HCT116 (cell line): ENCODE measurements at regions not wholly inside any gene's neighbourhood (a gene's known extent, or its start where the extent isn't known, plus 50 kb on each side); places are given as distances from the start of the nearest gene placed in this dataset.

Experiments
- ATAC-seq: fragments of 200-7000 bp; cut with Tn5 transposase; 2 replicates; pipeline ENCODE4 v1.9.1; 2020; ENCODE audit warnings: mild to moderate bottlenecking, moderate library complexity
- BruUV-seq: library from RNA; stranded (reverse); fragments of 400-500 nt; replicated peaks from 2 replicates; lab custom pipeline; 2021; lab: Mats Ljungman, UMichigan
- CTCF ChIA-PET: fragments of 300-600 bp; sonication (Branson Sonifier 250); formaldehyde crosslinking; loops from one replicate; lab custom pipeline; 2021; ENCODE audit warnings: antibody characterized with exemption; lab: Charles Lee
- POLR2A ChIA-PET: fragments of 300-600, 350-600 bp; sonication (Branson Sonifier 250); formaldehyde crosslinking; loops from one replicate; lab custom pipeline; 2021; ENCODE audit warnings: antibody characterized with exemption; lab: Charles Lee
- RAD21 ChIA-PET, 2 experiments: fragments of 300-600 bp; sonication (Branson Sonifier 250); formaldehyde crosslinking; loops; one replicate each; lab custom pipeline; 2023; ENCODE audit warnings: low total read pairs in 2 of 2; ENCODE audit not compliant: uncharacterized antibody in 2 of 2, unreplicated experiment in 2 of 2, low non-redundant PET in 1 of 2; lab: Charles Lee
- DNase-seq: peaks from one replicate; pipeline ENCODE4 v3.0.0-alpha.2; 2010; ENCODE audit warnings: low read depth, low spot score
- H2AFZ ChIP-seq: fragments of 200-600 bp; shearing (Covaris generic), sonication (generic); 2 replicates; pipeline ENCODE4 v1.6.1; 2017; ENCODE audit warnings: low read depth, mixed run types, mixed read lengths, antibody characterized with exemption, low read length; ENCODE audit not compliant: poor library complexity, severe bottlenecking
- H3K27ac ChIP-seq: 2 replicates; pipeline ENCODE4 v1.5.1; 2012; ENCODE audit warnings: low read depth, low read length
- H3K27me3 ChIP-seq: fragments of 200-600 bp; sonication (generic); 2 replicates; pipeline ENCODE4 v1.6.1; 2016; ENCODE audit warnings: mixed run types, low read length, mixed read lengths; ENCODE audit not compliant: insufficient read depth
- H3K36me3 ChIP-seq, 2 experiments: fragments of 200-500 bp in 1 of 2; fragments of 200-600 bp in 1 of 2; sonication (Bioruptor generic) in 1 of 2; sonication (generic) in 1 of 2; 2 replicates each; pipeline versions ENCODE4 v1.5.1 to v1.6.1; 2014 to 2016; ENCODE audit warnings: low read length in 2 of 2, inconsistent platforms in 1 of 2, mixed read lengths in 1 of 2, mixed run types in 1 of 2; ENCODE audit not compliant: insufficient read depth in 2 of 2, control insufficient read depth in 1 of 2
- H3K4me1 ChIP-seq, 2 experiments: fragments of 200-600 bp in 1 of 2; sonication (generic) in 1 of 2; 2 replicates each; pipeline versions ENCODE4 v1.5.1 to v1.6.1; 2012 to 2017; ENCODE audit warnings: low read length in 2 of 2, inconsistent platforms in 1 of 2, mild to moderate bottlenecking in 1 of 2, mixed read lengths in 1 of 2, mixed run types in 1 of 2, moderate library complexity in 1 of 2; ENCODE audit not compliant: insufficient read depth in 2 of 2, control insufficient read depth in 1 of 2
- H3K4me2 ChIP-seq: fragments of 200-600 bp; sonication (generic); 2 replicates; pipeline ENCODE4 v1.6.1; 2017; ENCODE audit warnings: mixed run types, low read length, mixed read lengths
- H3K4me3 ChIP-seq, 2 experiments: fragments of 200-600 bp in 1 of 2; sonication (generic) in 1 of 2; replicated peaks in 1 of 2; 2 replicates each; pipeline ENCODE4 v1.5.1; 2011 to 2016; ENCODE audit warnings: low read length in 2 of 2, control low read depth in 1 of 2, low read depth in 1 of 2, mild to moderate bottlenecking in 1 of 2, mixed read lengths in 1 of 2, mixed run types in 1 of 2
- H3K79me2 ChIP-seq: fragments of 200-600 bp; sonication (generic); 2 replicates; pipeline ENCODE4 v1.6.1; 2017; ENCODE audit warnings: mild to moderate bottlenecking, mixed run types, low read length, moderate library complexity, mixed read lengths; ENCODE audit not compliant: insufficient read depth
- H3K9ac ChIP-seq: fragments of 200-600 bp; sonication (generic); 2 replicates; pipeline ENCODE4 v1.6.1; 2016; ENCODE audit warnings: low read length, mixed read lengths
- H3K9me2 ChIP-seq: fragments of 200-600 bp; sonication (generic), shearing (Covaris generic); 2 replicates; pipeline ENCODE4 v1.6.1; 2017; ENCODE audit warnings: mixed run types, mild to moderate bottlenecking, moderate library complexity; ENCODE audit not compliant: insufficient read depth
- H3K9me3 ChIP-seq, 2 experiments: fragments of 200-500 bp in 1 of 2; fragments of 200-600 bp in 1 of 2; sonication (Bioruptor generic) in 1 of 2; sonication (generic) in 1 of 2; 2 replicates each; pipeline ENCODE4 v1.6.1; 2014 to 2017; ENCODE audit warnings: low read length in 2 of 2, mixed read lengths in 2 of 2, inconsistent platforms in 1 of 2, low read depth in 1 of 2, mild to moderate bottlenecking in 1 of 2, mixed run types in 1 of 2, moderate library complexity in 1 of 2; ENCODE audit not compliant: control insufficient read depth in 1 of 2, insufficient read depth in 1 of 2
- H4K20me1 ChIP-seq: fragments of 200-600 bp; sonication (generic), shearing (Covaris generic); 2 replicates; pipeline ENCODE4 v1.6.1; 2017; ENCODE audit warnings: mixed run types, mild to moderate bottlenecking, moderate library complexity; ENCODE audit not compliant: insufficient read depth
- CBX3 ChIP-seq: IDR thresholded peaks from 2 replicates; pipeline ENCODE4 v1.6.1; 2012; ENCODE audit warnings: low read depth
- CEBPB ChIP-seq: IDR thresholded peaks from 2 replicates; pipeline ENCODE4 v1.6.1; 2012; ENCODE audit warnings: low read depth
- EGR1 ChIP-seq: IDR thresholded peaks from 2 replicates; pipeline ENCODE4 v1.6.1; 2012; ENCODE audit warnings: low read depth
- ELF1 ChIP-seq: IDR thresholded peaks from 2 replicates; pipeline ENCODE4 v1.6.1; 2012; ENCODE audit warnings: low read depth, borderline replicate concordance
- EZH2 ChIP-seq: fragments of 200-600 bp; sonication (generic); IDR thresholded peaks from 2 replicates; pipeline ENCODE4 v1.6.1; 2017; ENCODE audit warnings: antibody characterized with exemption, mixed run types
- EZH2phosphoT487 ChIP-seq: fragments of 200-600 bp; IDR thresholded peaks from 2 replicates; pipeline ENCODE4 v1.6.1; 2018; ENCODE audit warnings: antibody characterized with exemption, borderline replicate concordance
- FOSL1 ChIP-seq: IDR thresholded peaks from 2 replicates; pipeline ENCODE4 v1.6.1; 2012; ENCODE audit warnings: low read depth
- JUND ChIP-seq: IDR thresholded peaks from 2 replicates; pipeline ENCODE4 v1.6.1; 2012
- POLR2A ChIP-seq: IDR thresholded peaks from 2 replicates; pipeline ENCODE4 v1.7.0; 2011; ENCODE audit warnings: borderline replicate concordance; ENCODE audit not compliant: insufficient read depth, insufficient read length; ENCODE audit errors: extremely low read depth
- POLR2AphosphoS5 ChIP-seq: IDR thresholded peaks from 2 replicates; pipeline ENCODE4 v1.6.1; 2011; ENCODE audit warnings: mild to moderate bottlenecking, low read depth, low read length, moderate library complexity
- RAD21 ChIP-seq: IDR thresholded peaks from 2 replicates; pipeline ENCODE4 v1.6.1; 2012; ENCODE audit warnings: low read depth, mild to moderate bottlenecking
- SIN3A ChIP-seq: IDR thresholded peaks from 2 replicates; pipeline ENCODE4 v1.6.1; 2012; ENCODE audit warnings: low read depth
- SP1 ChIP-seq: IDR thresholded peaks from 2 replicates; pipeline ENCODE4 v1.6.1; 2012; ENCODE audit warnings: low read depth
- SRF ChIP-seq: IDR thresholded peaks from 2 replicates; pipeline ENCODE4 v1.6.1; 2012; ENCODE audit warnings: low read depth
- TCF7L2 ChIP-seq: IDR thresholded peaks from 2 replicates; pipeline ENCODE4 v1.7.0; 2011; ENCODE audit warnings: borderline replicate concordance, inconsistent platforms; ENCODE audit not compliant: insufficient read depth, insufficient read length; ENCODE audit errors: extremely low read depth
- YY1 ChIP-seq: IDR thresholded peaks from 2 replicates; pipeline ENCODE4 v1.6.1; 2011; ENCODE audit warnings: low read length, low read depth, moderate library complexity, mild to moderate bottlenecking; ENCODE audit not compliant: insufficient replicate concordance; ENCODE audit errors: extremely low read depth
- ZFX ChIP-seq: fragments of 450-650 bp; IDR thresholded peaks from 2 replicates; pipeline ENCODE4 v1.6.1; 2017
- ZNF274 ChIP-seq: fragments of 200-500 bp; sonication (Bioruptor generic); IDR thresholded peaks from 2 replicates; pipeline ENCODE4 v1.6.1; 2014; ENCODE audit warnings: mild to moderate bottlenecking, low read depth, low read length, inconsistent platforms
- intact Hi-C: fragments of 100-400 bp; cut with micrococcal nuclease; formaldehyde crosslinking; loops from 2 replicates; pipeline ENCODE4 v1.10.0; 2022
- TF ChIP-seq, protein P1 (sequence below): IDR thresholded peaks from 2 replicates; pipeline ENCODE4 v1.6.1; 2011; ENCODE audit warnings: mild to moderate bottlenecking, low read length, moderate library complexity; ENCODE audit not compliant: insufficient replicate concordance; ENCODE audit errors: extremely low read depth
- TF ChIP-seq, protein P2 (sequence below): IDR thresholded peaks from 2 replicates; pipeline ENCODE4 v1.6.1; 2012
- TF ChIP-seq, protein P3 (sequence below): IDR thresholded peaks from 2 replicates; pipeline ENCODE4 v1.6.1; 2012
- TF ChIP-seq, protein P4 (sequence below), 3 experiments: fragments of 200-600 bp in 1 of 3; sonication (generic) in 1 of 3; IDR thresholded peaks in 2 of 3; conservative IDR thresholded peaks in 1 of 3; 2 replicates each; pipeline ENCODE4 v1.5.1; 2012 to 2017; ENCODE audit warnings: low read depth in 2 of 3, low read length in 2 of 3, antibody characterized with exemption in 1 of 3, borderline replicate concordance in 1 of 3, control low read depth in 1 of 3, mild to moderate bottlenecking in 1 of 3, mixed read lengths in 1 of 3, mixed run types in 1 of 3, moderate library complexity in 1 of 3; ENCODE audit not compliant: insufficient read depth in 1 of 3

DNA sequence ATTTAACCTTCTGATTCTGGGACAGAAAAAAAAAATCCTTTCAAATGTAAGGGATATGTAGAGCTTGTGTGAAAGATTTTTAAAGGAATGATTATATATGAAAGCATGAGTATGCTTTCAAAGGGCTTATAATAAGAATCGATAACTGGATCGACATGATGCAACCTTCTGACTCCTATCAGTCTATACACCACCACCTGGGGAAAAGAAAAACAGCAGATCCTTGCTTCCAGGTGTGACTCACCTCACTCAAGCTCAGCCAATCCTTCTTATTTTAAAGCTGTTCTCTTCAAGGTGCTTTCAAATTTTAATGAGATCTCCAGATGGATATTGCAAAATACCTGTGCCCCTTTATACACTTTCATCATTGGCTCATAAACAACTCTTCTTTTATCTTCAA, 102.1 kb upstream of the EDNRA start:
- POLR2A ChIA-PET, result interaction anchor here (1.0 to 2.0 kb wide), 5 partner anchors 8 to 85 kb away, joined by 3 to 12 read pairs (median 4); no protein-coding TSS in a partner anchor
- CTCF ChIA-PET, result interaction anchor here (0.8 to 1.9 kb wide), 5 partner anchors 12 to 488 kb away, joined by 3 to 13 read pairs (median 4); no protein-coding TSS in a partner anchor
- TF ChIP-seq, protein P1, sequence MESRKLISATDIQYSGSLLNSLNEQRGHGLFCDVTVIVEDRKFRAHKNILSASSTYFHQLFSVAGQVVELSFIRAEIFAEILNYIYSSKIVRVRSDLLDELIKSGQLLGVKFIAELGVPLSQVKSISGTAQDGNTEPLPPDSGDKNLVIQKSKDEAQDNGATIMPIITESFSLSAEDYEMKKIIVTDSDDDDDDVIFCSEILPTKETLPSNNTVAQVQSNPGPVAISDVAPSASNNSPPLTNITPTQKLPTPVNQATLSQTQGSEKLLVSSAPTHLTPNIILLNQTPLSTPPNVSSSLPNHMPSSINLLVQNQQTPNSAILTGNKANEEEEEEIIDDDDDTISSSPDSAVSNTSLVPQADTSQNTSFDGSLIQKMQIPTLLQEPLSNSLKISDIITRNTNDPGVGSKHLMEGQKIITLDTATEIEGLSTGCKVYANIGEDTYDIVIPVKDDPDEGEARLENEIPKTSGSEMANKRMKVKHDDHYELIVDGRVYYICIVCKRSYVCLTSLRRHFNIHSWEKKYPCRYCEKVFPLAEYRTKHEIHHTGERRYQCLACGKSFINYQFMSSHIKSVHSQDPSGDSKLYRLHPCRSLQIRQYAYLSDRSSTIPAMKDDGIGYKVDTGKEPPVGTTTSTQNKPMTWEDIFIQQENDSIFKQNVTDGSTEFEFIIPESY, result no peak
- TF ChIP-seq EZH2phosphoT487, result no peak
- peak; percentile 92 for TF ChIP-seq CEBPB
- no peak for TF ChIP-seq ZFX
- peak; percentile 84; the same call in 1 of the 2 replicates for TF ChIP-seq CBX3
- TF ChIP-seq POLR2A, result no peak
- TF ChIP-seq, protein P2, sequence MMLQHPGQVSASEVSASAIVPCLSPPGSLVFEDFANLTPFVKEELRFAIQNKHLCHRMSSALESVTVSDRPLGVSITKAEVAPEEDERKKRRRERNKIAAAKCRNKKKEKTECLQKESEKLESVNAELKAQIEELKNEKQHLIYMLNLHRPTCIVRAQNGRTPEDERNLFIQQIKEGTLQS, result peak; percentile 80
- TF ChIP-seq, protein P3, sequence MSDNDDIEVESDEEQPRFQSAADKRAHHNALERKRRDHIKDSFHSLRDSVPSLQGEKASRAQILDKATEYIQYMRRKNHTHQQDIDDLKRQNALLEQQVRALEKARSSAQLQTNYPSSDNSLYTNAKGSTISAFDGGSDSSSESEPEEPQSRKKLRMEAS, result peak; percentile 43; the same call in 1 of the 2 replicates
- TF ChIP-seq ZNF274, result no peak
- 0 out of 2 replicates have a peak, but pooled peaks have one; percentile 30 for TF ChIP-seq SRF
- TF ChIP-seq EGR1, result no peak
- TF ChIP-seq JUND, result peak; percentile 61; the same call in 1 of the 2 replicates
- TF ChIP-seq, protein P4, sequence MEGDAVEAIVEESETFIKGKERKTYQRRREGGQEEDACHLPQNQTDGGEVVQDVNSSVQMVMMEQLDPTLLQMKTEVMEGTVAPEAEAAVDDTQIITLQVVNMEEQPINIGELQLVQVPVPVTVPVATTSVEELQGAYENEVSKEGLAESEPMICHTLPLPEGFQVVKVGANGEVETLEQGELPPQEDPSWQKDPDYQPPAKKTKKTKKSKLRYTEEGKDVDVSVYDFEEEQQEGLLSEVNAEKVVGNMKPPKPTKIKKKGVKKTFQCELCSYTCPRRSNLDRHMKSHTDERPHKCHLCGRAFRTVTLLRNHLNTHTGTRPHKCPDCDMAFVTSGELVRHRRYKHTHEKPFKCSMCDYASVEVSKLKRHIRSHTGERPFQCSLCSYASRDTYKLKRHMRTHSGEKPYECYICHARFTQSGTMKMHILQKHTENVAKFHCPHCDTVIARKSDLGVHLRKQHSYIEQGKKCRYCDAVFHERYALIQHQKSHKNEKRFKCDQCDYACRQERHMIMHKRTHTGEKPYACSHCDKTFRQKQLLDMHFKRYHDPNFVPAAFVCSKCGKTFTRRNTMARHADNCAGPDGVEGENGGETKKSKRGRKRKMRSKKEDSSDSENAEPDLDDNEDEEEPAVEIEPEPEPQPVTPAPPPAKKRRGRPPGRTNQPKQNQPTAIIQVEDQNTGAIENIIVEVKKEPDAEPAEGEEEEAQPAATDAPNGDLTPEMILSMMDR (IDR thresholded peaks at IDR 0.05 in 2 of 3, conservative IDR thresholded peaks at IDR 0.05 in 1 of 3; ENCODE audit: borderline replicate concordance in 1 of 3, insufficient read depth in 1 of 3, low read depth in 2 of 3, low read length in 2 of 3), result peak; percentile 34 to 49 (median 45); a peak in 4 of 6 replicates
- no peak for TF ChIP-seq ELF1
- TF ChIP-seq TCF7L2, result no peak
- TF ChIP-seq SIN3A, result 0 out of 2 replicates have a peak, but pooled peaks have one; percentile 32
- TF ChIP-seq YY1, result no peak
- peak; percentile 43; the same call in 1 of the 2 replicates for TF ChIP-seq SP1
- no peak for TF ChIP-seq EZH2
- peak; percentile 63 for TF ChIP-seq FOSL1
- TF ChIP-seq RAD21, result peak; percentile 56
- peak; percentile 28; the same call in 1 of the 2 replicates for TF ChIP-seq POLR2AphosphoS5

More for the DNA sequence above, 102.1 kb upstream of the EDNRA start:
- DNase-seq (peak; percentile 63), ATAC-seq (peak; percentile 86)
- H3K79me2 ChIP-seq, result no peaks in the 10 kb centered on the region
- no TSS peak for BruUV-seq
- RAD21 ChIA-PET, result interaction anchor here in 1 of 2 experiments (0.6 kb wide), 1 partner anchor 49 kb away, joined by 4 read pairs; no protein-coding TSS in a partner anchor
- intact Hi-C loops, result loop anchor here (5.0 kb wide), 1 partner anchor 216 kb away; no protein-coding TSS in a partner anchor
- no peaks in the 10 kb centered on the region for H3K27me3 ChIP-seq
- H3K27ac ChIP-seq, result no peak overlapping the region
- H3K4me1 ChIP-seq, result peaks cover 0 to 8% of the 10 kb centered on the region in 2 experiments; a peak in 2 of 4 replicates
- no peaks in the 10 kb centered on the region for H3K36me3 ChIP-seq
- no peaks in the 10 kb centered on the region for H4K20me1 ChIP-seq
- H3K4me2 ChIP-seq, result peak overlapping the region; percentile 46; the same call in 1 of the 2 replicates
- no peaks in the 10 kb centered on the region for H3K9me3 ChIP-seq
- H2AFZ ChIP-seq, result peak overlapping the region; percentile 96
- no peak overlapping the region for H3K4me3 ChIP-seq
- H3K9ac ChIP-seq, result no peak overlapping the region
- no peaks in the 10 kb centered on the region for H3K9me2 ChIP-seq
